Stimulated activated CD4-positive, alpha-beta T cell treated with anti-CD3 and anti-CD28 coated beads, TNF-alpha, amount 100 ng/mL, for 1 hour (primary cell): ENCODE measurements at regions not wholly inside any gene's neighbourhood (a gene's known extent, or its start where the extent isn't known, plus 50 kb on each side); places are given as distances from the start of the nearest gene placed in this dataset.

Source experiments
- DNase-seq, 3 donors: peaks; one replicate each; pipeline ENCODE4 v3.0.0-alpha.2; 2020; ENCODE audit warnings: low read depth in 3 of 3, low spot score in 1 of 3

GRCh38 chr16:61332461-61332860 is 703.8 kb downstream of the CDH8 start:
- no peak for DNase-seq

- no peak for DNase-seq
Observed at GRCh38 chr16:61324044-61324443, 712.2 kb downstream of the CDH8 start.

GRCh38 chr16:61323456-61323855 is 712.8 kb downstream of the CDH8 start:
- DNase-seq: no peak

GRCh38 chr16:61320791-61321190 is 715.4 kb downstream of the CDH8 start:
- no peak for DNase-seq

- DNase-seq: no peak
Observed at GRCh38 chr16:61313931-61314330, 722.3 kb downstream of the CDH8 start.

GRCh38 chr16:61309386-61309785 is 726.9 kb downstream of the CDH8 start:
- DNase-seq: no peak

GRCh38 chr16:61306204-61306603 is 730.0 kb downstream of the CDH8 start:
- no peak for DNase-seq

GRCh38 chr16:61296814-61297213 is 739.4 kb downstream of the CDH8 start:
- DNase-seq: no peak

GRCh38 chr16:61296305-61296704 is 739.9 kb downstream of the CDH8 start:
- DNase-seq: no peak

- no peak for DNase-seq
Observed at GRCh38 chr16:61295311-61295710, 740.9 kb downstream of the CDH8 start.

- no peak for DNase-seq
Observed at GRCh38 chr16:61289141-61289540, 747.1 kb downstream of the CDH8 start.

GRCh38 chr16:61277849-61278248 is 758.4 kb downstream of the CDH8 start:
- no peak for DNase-seq

- no peak for DNase-seq
Observed at GRCh38 chr16:61274211-61274610, 762.0 kb downstream of the CDH8 start.

- DNase-seq: no peak
Observed at GRCh38 chr16:61270726-61271125, 765.5 kb downstream of the CDH8 start.

GRCh38 chr16:61263400-61263799 is 772.8 kb downstream of the CDH8 start:
- no peak for DNase-seq

- DNase-seq: no peak
Observed at GRCh38 chr16:61261315-61261714, 774.9 kb downstream of the CDH8 start.

- no peak for DNase-seq
Observed at GRCh38 chr16:61246592-61246991, 789.6 kb downstream of the CDH8 start.

- DNase-seq: no peak
Observed at GRCh38 chr16:61243954-61244353, 792.3 kb downstream of the CDH8 start.

- DNase-seq: no peak
Observed at GRCh38 chr16:61237884-61238485, 798.3 kb downstream of the CDH8 start.

- DNase-seq: no peak
Observed at GRCh38 chr16:61233713-61234112, 802.5 kb downstream of the CDH8 start.

- DNase-seq: no peak
Observed at GRCh38 chr16:61228371-61228770, 807.9 kb downstream of the CDH8 start.

- no peak for DNase-seq
Observed at GRCh38 chr16:61215605-61216004, 820.6 kb downstream of the CDH8 start.

- DNase-seq: no peak
Observed at GRCh38 chr16:61214780-61215179, 821.5 kb downstream of the CDH8 start.

GRCh38 chr16:61210076-61210475 is 826.2 kb downstream of the CDH8 start:
- DNase-seq: no peak
